ENCODE measurements at regions not wholly inside any gene's neighbourhood (a gene's known extent, or its start where the extent isn't known, plus 50 kb on each side); places are given as distances from the start of the nearest gene placed in this dataset.

GRCh38 chr6:44061375-44062104, 65.7 kb downstream of the MRPL14 start:
- Histone ChIP-seq H3K4me3 (no peak overlapping the region), H4K20me1 (replicated peaks; ENCODE audit: control insufficient read depth, insufficient read depth, low read length) (no peaks in the 10 kb centered on the region), H3K36me3 (ENCODE audit: control insufficient read depth, insufficient read depth, low read length) (no peaks in the 10 kb centered on the region; the same call in 2 of the 3 replicates), H3K9me3 (replicated peaks; ENCODE audit: control insufficient read depth, insufficient read depth, low read depth, low read length) (peaks cover 15% of the 10 kb centered on the region), H3K79me2 (ENCODE audit: control insufficient read depth, insufficient read depth, low read length) (no peaks in the 10 kb centered on the region), H3K27ac (ENCODE audit: extremely low read depth, low read depth, low read length) (no peak overlapping the region), H3K4me1 (replicated peaks in 1 of 2; ENCODE audit: control insufficient read depth in 2 of 2, insufficient read depth in 2 of 2, low read length in 2 of 2) (peaks cover 74 to 76% of the 10 kb centered on the region in 2 experiments), H3K27me3 (ENCODE audit: control insufficient read depth in 2 of 2, insufficient read depth in 2 of 2, low read length in 2 of 2) (no peaks in the 10 kb centered on the region), H2AFZ (ENCODE audit: low read depth, low read length) (no peak overlapping the region), H3K9ac (ENCODE audit: insufficient read depth in 1 of 2, low read depth in 2 of 2, low read length in 2 of 2) (peak overlapping the region in 1 of 2 experiments; percentile 59; a peak in 2 of 4 replicates), H3K4me2 (ENCODE audit: insufficient read depth, low read length) (no peak overlapping the region), H3K9me1 (ENCODE audit: control insufficient read depth, insufficient read depth, low read length) (no peaks in the 10 kb centered on the region)
- WGBS (ENCODE audit: insufficient coverage, low coverage, missing lambda C conversion rate), result 77% methylated on average over 5 of the region's 5 CpGs
- no peak for FAIRE-seq
- BruUV-seq (replicated peaks), result no TSS peak
- ATAC-seq, result no peak
- ChIA-PET POLR2A (interaction anchor here (1.0 kb wide), 1 partner anchor 9 kb away, joined by 3 read pairs; no protein-coding TSS in a partner anchor), CTCF (ENCODE audit: low intra/inter-chr PET ratio) (no interaction called here)
- DNase-seq (ENCODE audit: extremely low read depth in 1 of 4, low spot score in 3 of 4), result no peak
- in situ Hi-C loops (cut with MboI) (no loop called here), intact Hi-C loops (cut with micrococcal nuclease) (loop anchor here (1.0 to 5.0 kb wide), 2 partner anchors 49 to 151 kb away; no protein-coding TSS in a partner anchor)
- TF ChIP-seq ZNF76 (CRISPR knock-in tag; IDR thresholded peaks at IDR 0.05; ENCODE audit: borderline replicate concordance), result no peak
- TF ChIP-seq CBFA2T3 (IDR thresholded peaks at IDR 0.05), result no peak
- no peak for TF ChIP-seq ZC3H11A (IDR thresholded peaks at IDR 0.05; ENCODE audit: low read depth, low read length)
- no peak for TF ChIP-seq MEF2A (IDR thresholded peaks at IDR 0.05; ENCODE audit: control insufficient read depth, low read depth, low read length)
- TF ChIP-seq ZNF253 (CRISPR knock-in tag; conservative IDR thresholded peaks at IDR 0.05), result no peak

Data from K562 (cell line).